Anterior cingulate cortex (tissue), 58 donors: ENCODE measurements at regions not wholly inside any gene's neighbourhood (a gene's known extent, or its start where the extent isn't known, plus 50 kb on each side); places are given as distances from the start of the nearest gene placed in this dataset.
"Not testable (repeated sequence)": the region's sequence is repeated elsewhere in the genome, so short reads cannot be mapped to it uniquely, and the experiment has no call there.

Experiments used
- DNase-seq, 58 donors: peaks; one replicate each; lab custom pipeline; 2025; lab: John Stamatoyannopoulos, UW

GRCh38 chr5:39779831-39780230 lies 355.1 kb upstream of the DAB2 start:
- DNase-seq: no peak

- DNase-seq: no peak
Measured at GRCh38 chr5:39775797-39776365, 351.1 kb upstream of the DAB2 start.

GRCh38 chr5:39775086-39775796 lies 350.5 kb upstream of the DAB2 start:
- DNase-seq: no peak

GRCh38 chr5:39774605-39775004 lies 349.8 kb upstream of the DAB2 start:
- DNase-seq: no peak

GRCh38 chr5:39772307-39772706 lies 347.5 kb upstream of the DAB2 start:
- no peak for DNase-seq

- DNase-seq: no peak
Measured at GRCh38 chr5:39767916-39768315, 343.1 kb upstream of the DAB2 start.

- no peak for DNase-seq
Measured at GRCh38 chr5:39765366-39765765, 340.6 kb upstream of the DAB2 start.

- DNase-seq: no peak
Measured at GRCh38 chr5:39762761-39763160, 338.0 kb upstream of the DAB2 start.

GRCh38 chr5:39761199-39761950 lies 336.6 kb upstream of the DAB2 start:
- DNase-seq: no peak

- no peak for DNase-seq
Measured at GRCh38 chr5:39760385-39761198, 335.8 kb upstream of the DAB2 start.

- DNase-seq: no peak
Measured at GRCh38 chr5:39759701-39760100, 334.9 kb upstream of the DAB2 start.

- DNase-seq: no peak
Measured at GRCh38 chr5:39758426-39758825, 333.6 kb upstream of the DAB2 start.

- DNase-seq: no peak
Measured at GRCh38 chr5:39757131-39757530, 332.4 kb upstream of the DAB2 start.

- DNase-seq: peak in 3 of 58 donors; percentile 0 to 3 (median 2)
Measured at GRCh38 chr5:39755986-39756385, 331.2 kb upstream of the DAB2 start.

GRCh38 chr5:39755452-39755851 lies 330.7 kb upstream of the DAB2 start:
- DNase-seq: no peak

GRCh38 chr5:39753747-39754146 lies 329.0 kb upstream of the DAB2 start:
- DNase-seq: not testable (repeated sequence)

GRCh38 chr5:39750661-39751060 lies 325.9 kb upstream of the DAB2 start:
- DNase-seq: no peak

GRCh38 chr5:39742916-39743315 lies 318.1 kb upstream of the DAB2 start:
- DNase-seq: no peak

- no peak for DNase-seq
Measured at GRCh38 chr5:39740404-39740803, 315.6 kb upstream of the DAB2 start.

- no peak for DNase-seq
Measured at GRCh38 chr5:39732166-39732565, 307.4 kb upstream of the DAB2 start.

GRCh38 chr5:39730699-39731098 lies 305.9 kb upstream of the DAB2 start:
- no peak for DNase-seq
